Loucy (cell line): ENCODE measurements at regions not wholly inside any gene's neighbourhood (a gene's known extent, or its start where the extent isn't known, plus 50 kb on each side); places are given as distances from the start of the nearest gene placed in this dataset.

Experiments used
- H2AFZ ChIP-seq: fragments of 200-600 bp; sonication (generic); 2 replicates; pipeline ENCODE4 v1.6.0; 2016; ENCODE audit warnings: antibody characterized with exemption, mild to moderate bottlenecking, low read length, moderate library complexity
- H3F3A ChIP-seq: fragments of 200-600 bp; 2 replicates; pipeline ENCODE4 v1.6.0; 2016; ENCODE audit warnings: antibody characterized with exemption, low read depth, mild to moderate bottlenecking
- H3K27me3 ChIP-seq: fragments of 200-600 bp; sonication (generic); 2 replicates; pipeline ENCODE4 v1.6.1; 2014; ENCODE audit warnings: low read length, mild to moderate bottlenecking; ENCODE audit not compliant: insufficient read depth, poor library complexity, severe bottlenecking
- H3K36me3 ChIP-seq: fragments of 200-600 bp; sonication (generic); 2 replicates; pipeline ENCODE4 v1.6.1; 2016; ENCODE audit warnings: low read length; ENCODE audit not compliant: insufficient read depth
- H3K4me1 ChIP-seq: fragments of 200-600 bp; sonication (generic); 2 replicates; pipeline ENCODE4 v1.5.1; 2014; ENCODE audit warnings: low read length, mild to moderate bottlenecking; ENCODE audit not compliant: insufficient read depth, poor library complexity, severe bottlenecking
- H3K4me2 ChIP-seq: fragments of 200-600 bp; sonication (generic); 2 replicates; pipeline ENCODE4 v1.6.0; 2014; ENCODE audit warnings: antibody characterized with exemption, low read length, low read depth, mild to moderate bottlenecking; ENCODE audit not compliant: poor library complexity, severe bottlenecking
- H3K4me3 ChIP-seq: fragments of 200-600 bp; sonication (generic); 2 replicates; pipeline ENCODE4 v1.5.1; 2014; ENCODE audit warnings: low read length, mild to moderate bottlenecking, mixed read lengths; ENCODE audit not compliant: poor library complexity, severe bottlenecking
- H3K79me2 ChIP-seq: fragments of 200-600 bp; sonication (generic); 2 replicates; pipeline ENCODE4 v1.6.1; 2014; ENCODE audit warnings: low read length; ENCODE audit not compliant: insufficient read depth
- H3K9ac ChIP-seq: fragments of 200-600 bp; sonication (generic); 2 replicates; pipeline ENCODE4 v1.6.0; 2014; ENCODE audit warnings: mild to moderate bottlenecking, low read depth, low read length, moderate library complexity; ENCODE audit not compliant: poor library complexity, severe bottlenecking
- H3K9me2 ChIP-seq: fragments of 200-600 bp; sonication (generic); replicated peaks from 2 replicates; pipeline ENCODE4 v1.6.1; 2016; ENCODE audit warnings: low read depth, low read length, mixed read lengths
- H3K9me3 ChIP-seq: fragments of 200-600 bp; sonication (generic); 2 replicates; pipeline ENCODE4 v1.6.1; 2014; ENCODE audit warnings: mild to moderate bottlenecking, antibody characterized with exemption, low read length, low read depth; ENCODE audit not compliant: insufficient read depth
- H4K20me1 ChIP-seq: fragments of 200-600 bp; sonication (generic); 2 replicates; pipeline ENCODE4 v1.6.0; 2014; ENCODE audit warnings: antibody characterized with exemption, low read length, mild to moderate bottlenecking; ENCODE audit not compliant: insufficient read depth, poor library complexity, severe bottlenecking
- CTCF ChIP-seq: fragments of 200-600 bp; sonication (generic); conservative IDR thresholded peaks from 2 replicates; pipeline ENCODE4 v1.5.1; 2014; ENCODE audit warnings: mild to moderate bottlenecking, antibody characterized with exemption, low read length
- EZH2phosphoT487 ChIP-seq: fragments of 200-600 bp; IDR thresholded peaks from 2 replicates; pipeline ENCODE4 v1.6.1; 2018; ENCODE audit warnings: antibody characterized with exemption, mild to moderate bottlenecking, moderate library complexity, borderline replicate concordance

- H4K20me1 ChIP-seq = no peaks in the 10 kb centered on the region
- H3K4me2 ChIP-seq = no peak overlapping the region
- H3K9ac ChIP-seq = no peak overlapping the region
- H2AFZ ChIP-seq = no peak overlapping the region
- TF ChIP-seq EZH2phosphoT487 (no peak), CTCF (no peak)
- no peaks in the 10 kb centered on the region for H3K79me2 ChIP-seq
- H3F3A ChIP-seq = no peaks in the 10 kb centered on the region
- H3K4me1 ChIP-seq = no peaks in the 10 kb centered on the region
- H3K27me3 ChIP-seq = no peaks in the 10 kb centered on the region
- no peaks in the 10 kb centered on the region for H3K9me3 ChIP-seq
- H3K36me3 ChIP-seq = peaks cover 73% of the 10 kb centered on the region; the same call in 1 of the 2 replicates
- H3K9me2 ChIP-seq = no peaks in the 10 kb centered on the region
- H3K4me3 ChIP-seq = no peak overlapping the region
Observed at GRCh38 chr1:232438476-232438875, 191.5 kb downstream of the SIPA1L2 start.

- no peak overlapping the region for H3K4me2 ChIP-seq
- no peaks in the 10 kb centered on the region for H3K27me3 ChIP-seq
- H3K9ac ChIP-seq = no peak overlapping the region
- no peaks in the 10 kb centered on the region for H3K9me3 ChIP-seq
- no peak overlapping the region for H3K4me3 ChIP-seq
- peaks cover 70% of the 10 kb centered on the region; the same call in 1 of the 2 replicates for H3K36me3 ChIP-seq
- no peaks in the 10 kb centered on the region for H3K9me2 ChIP-seq
- TF ChIP-seq CTCF (no peak), EZH2phosphoT487 (no peak)
- H3K79me2 ChIP-seq = no peaks in the 10 kb centered on the region
- no peaks in the 10 kb centered on the region for H4K20me1 ChIP-seq
- H2AFZ ChIP-seq = no peak overlapping the region
- no peaks in the 10 kb centered on the region for H3F3A ChIP-seq
- no peaks in the 10 kb centered on the region for H3K4me1 ChIP-seq
Observed at GRCh38 chr1:232437510-232437909, 192.4 kb downstream of the SIPA1L2 start.

GRCh38 chr1:232435729-232436128, 194.2 kb downstream of the SIPA1L2 start:
- H2AFZ ChIP-seq = no peak overlapping the region
- H3K4me3 ChIP-seq = no peak overlapping the region
- peaks cover 63% of the 10 kb centered on the region; the same call in 1 of the 2 replicates for H3K36me3 ChIP-seq
- H3K4me2 ChIP-seq = no peak overlapping the region
- H3K79me2 ChIP-seq = no peaks in the 10 kb centered on the region
- no peak overlapping the region for H3K9ac ChIP-seq
- no peaks in the 10 kb centered on the region for H4K20me1 ChIP-seq
- no peaks in the 10 kb centered on the region for H3F3A ChIP-seq
- no peak for TF ChIP-seq EZH2phosphoT487
- no peak for TF ChIP-seq CTCF
- H3K9me2 ChIP-seq = no peaks in the 10 kb centered on the region
- H3K4me1 ChIP-seq = no peaks in the 10 kb centered on the region
- H3K27me3 ChIP-seq = no peaks in the 10 kb centered on the region
- no peaks in the 10 kb centered on the region for H3K9me3 ChIP-seq
